Skin of body (tissue), 1 donor: ENCODE measurements at regions not wholly inside any gene's neighbourhood (a gene's known extent, or its start where the extent isn't known, plus 50 kb on each side); places are given as distances from the start of the nearest gene placed in this dataset.
"Not testable (repeated sequence)": the region's sequence is repeated elsewhere in the genome, so short reads cannot be mapped to it uniquely, and the experiment has no call there.

Experiments
- DNase-seq: peaks from one replicate; lab custom pipeline; 2025; lab: John Stamatoyannopoulos, UW

- no peak for DNase-seq
Observed at GRCh38 chr14:52202151-52202550, 65.3 kb upstream of the PTGDR start.

- no peak for DNase-seq
Observed at GRCh38 chr14:52190337-52190931, 77.1 kb upstream of the PTGDR start.

GRCh38 chr14:52189325-52189724, 78.2 kb upstream of the PTGDR start:
- DNase-seq: no peak

GRCh38 chr14:52188381-52188780, 79.1 kb upstream of the PTGDR start:
- DNase-seq: no peak

GRCh38 chr14:52185178-52185577, 82.3 kb upstream of the PTGDR start:
- DNase-seq: no peak

- DNase-seq: no peak
Observed at GRCh38 chr14:52182853-52183252, 84.6 kb upstream of the PTGDR start.

GRCh38 chr14:52179141-52179790, 88.2 kb upstream of the PTGDR start:
- DNase-seq: no peak

GRCh38 chr14:52175982-52176502, 91.5 kb upstream of the PTGDR start:
- no peak for DNase-seq

- not testable (repeated sequence) for DNase-seq
Observed at GRCh38 chr14:52171932-52172331, 95.6 kb upstream of the PTGDR start.

- no peak for DNase-seq
Observed at GRCh38 chr14:52166822-52167221, 98.0 kb upstream of the NID2 start.

- DNase-seq: no peak
Observed at GRCh38 chr14:52155651-52156213, 86.9 kb upstream of the NID2 start.

GRCh38 chr14:52154992-52155650, 86.3 kb upstream of the NID2 start:
- DNase-seq: no peak

GRCh38 chr14:52153939-52154338, 85.1 kb upstream of the NID2 start:
- DNase-seq: no peak

GRCh38 chr14:52150162-52150561, 81.3 kb upstream of the NID2 start:
- DNase-seq: no peak

- no peak for DNase-seq
Observed at GRCh38 chr14:52148371-52148770, 79.5 kb upstream of the NID2 start.

GRCh38 chr14:52146504-52146903, 77.6 kb upstream of the NID2 start:
- no peak for DNase-seq

GRCh38 chr14:52144099-52144498, 75.2 kb upstream of the NID2 start:
- DNase-seq: not testable (repeated sequence)

GRCh38 chr14:52142504-52142903, 73.6 kb upstream of the NID2 start:
- no peak for DNase-seq

- DNase-seq: peak; percentile 85
Observed at GRCh38 chr14:52131640-52132320, 62.9 kb upstream of the NID2 start.

- DNase-seq: no peak
Observed at GRCh38 chr14:52129721-52130120, 60.9 kb upstream of the NID2 start.

GRCh38 chr14:52125885-52126284, 57.0 kb upstream of the NID2 start:
- DNase-seq: no peak
